ENCODE measurements at regions not wholly inside any gene's neighbourhood (a gene's known extent, or its start where the extent isn't known, plus 50 kb on each side); places are given as distances from the start of the nearest gene placed in this dataset.

DNA sequence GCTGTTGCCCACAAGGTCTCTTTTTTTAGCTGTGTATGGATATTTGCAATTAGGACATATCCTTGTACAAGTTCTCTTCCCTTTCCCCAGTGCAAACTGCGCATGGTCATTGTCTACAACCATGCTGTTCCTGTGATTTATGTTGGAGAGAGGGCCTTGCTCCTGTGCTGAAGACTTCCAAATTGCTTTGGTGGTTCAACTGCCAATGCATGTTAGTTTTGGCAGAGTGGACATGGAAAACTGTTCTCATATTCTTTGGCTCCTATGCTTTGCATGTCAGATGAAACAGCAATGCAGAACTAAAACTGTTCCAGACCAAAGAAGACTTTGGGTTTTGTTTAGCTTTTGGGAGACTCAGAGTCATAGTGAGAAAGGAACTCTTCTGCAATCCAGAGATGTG lies 148.8 kb upstream of the EDNRA start:
- no peak for TF ChIP-seq IRF9 (tag; IDR thresholded peaks at IDR 0.05)
- TF ChIP-seq, protein P1, sequence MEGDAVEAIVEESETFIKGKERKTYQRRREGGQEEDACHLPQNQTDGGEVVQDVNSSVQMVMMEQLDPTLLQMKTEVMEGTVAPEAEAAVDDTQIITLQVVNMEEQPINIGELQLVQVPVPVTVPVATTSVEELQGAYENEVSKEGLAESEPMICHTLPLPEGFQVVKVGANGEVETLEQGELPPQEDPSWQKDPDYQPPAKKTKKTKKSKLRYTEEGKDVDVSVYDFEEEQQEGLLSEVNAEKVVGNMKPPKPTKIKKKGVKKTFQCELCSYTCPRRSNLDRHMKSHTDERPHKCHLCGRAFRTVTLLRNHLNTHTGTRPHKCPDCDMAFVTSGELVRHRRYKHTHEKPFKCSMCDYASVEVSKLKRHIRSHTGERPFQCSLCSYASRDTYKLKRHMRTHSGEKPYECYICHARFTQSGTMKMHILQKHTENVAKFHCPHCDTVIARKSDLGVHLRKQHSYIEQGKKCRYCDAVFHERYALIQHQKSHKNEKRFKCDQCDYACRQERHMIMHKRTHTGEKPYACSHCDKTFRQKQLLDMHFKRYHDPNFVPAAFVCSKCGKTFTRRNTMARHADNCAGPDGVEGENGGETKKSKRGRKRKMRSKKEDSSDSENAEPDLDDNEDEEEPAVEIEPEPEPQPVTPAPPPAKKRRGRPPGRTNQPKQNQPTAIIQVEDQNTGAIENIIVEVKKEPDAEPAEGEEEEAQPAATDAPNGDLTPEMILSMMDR (IDR thresholded peaks at IDR 0.05 in 2 of 3, conservative IDR thresholded peaks at IDR 0.05 in 1 of 3; ENCODE audit: insufficient read depth in 2 of 3, low read depth in 1 of 3, low read length in 3 of 3), result no peak
